Ectodermal cell (in vitro differentiated cells): ENCODE measurements at regions not wholly inside any gene's neighbourhood (a gene's known extent, or its start where the extent isn't known, plus 50 kb on each side); places are given as distances from the start of the nearest gene placed in this dataset.

ENCODE experiments used
- H3K27ac ChIP-seq: 2 replicates; pipeline ENCODE4 v1.7.0; 2013; ENCODE audit warnings: mild to moderate bottlenecking, low read depth, low read length; ENCODE audit not compliant: insufficient read depth, poor library complexity, severe bottlenecking
- H3K27me3 ChIP-seq: 2 replicates; pipeline ENCODE4 v1.7.0; 2013; ENCODE audit warnings: mild to moderate bottlenecking, low read length; ENCODE audit not compliant: insufficient read depth, control insufficient read depth, poor library complexity, severe bottlenecking
- H3K36me3 ChIP-seq: one replicate; pipeline ENCODE4 v1.7.0; 2013; ENCODE audit warnings: low read length; ENCODE audit not compliant: control insufficient read depth, insufficient read depth
- H3K4me1 ChIP-seq: one replicate; pipeline ENCODE4 v1.7.0; 2013; ENCODE audit warnings: low read length; ENCODE audit not compliant: control insufficient read depth, insufficient read depth
- H3K4me3 ChIP-seq: 2 replicates; pipeline ENCODE4 v1.7.0; 2013; ENCODE audit warnings: low read depth, low read length, control low read depth; ENCODE audit not compliant: insufficient read depth
- H3K9me3 ChIP-seq: 2 replicates; pipeline ENCODE4 v1.7.0; 2013; ENCODE audit warnings: mild to moderate bottlenecking, low read length, moderate library complexity; ENCODE audit not compliant: control insufficient read depth
- WGBS, 2 experiments: methylation state at CpG; one replicate each; pipeline ENCODE4 v1.1.7; 2013; ENCODE audit warnings: missing lambda C conversion rate in 2 of 2; 5-methylcytosine and 5-hydroxymethylcytosine counted together

- H3K27ac ChIP-seq = no peak overlapping the region
- no peaks in the 10 kb centered on the region for H3K27me3 ChIP-seq
- H3K36me3 ChIP-seq = no peaks in the 10 kb centered on the region
- H3K4me3 ChIP-seq = no peak overlapping the region
- H3K9me3 ChIP-seq = no peaks in the 10 kb centered on the region
- WGBS, 2 experiments = 70 to 88% methylated on average over 1 of the region's 1 CpG
- H3K4me1 ChIP-seq = no peaks in the 10 kb centered on the region
Observed at GRCh38 chr9:11872471-11872870, 820.7 kb upstream of the TYRP1 start.

DNA sequence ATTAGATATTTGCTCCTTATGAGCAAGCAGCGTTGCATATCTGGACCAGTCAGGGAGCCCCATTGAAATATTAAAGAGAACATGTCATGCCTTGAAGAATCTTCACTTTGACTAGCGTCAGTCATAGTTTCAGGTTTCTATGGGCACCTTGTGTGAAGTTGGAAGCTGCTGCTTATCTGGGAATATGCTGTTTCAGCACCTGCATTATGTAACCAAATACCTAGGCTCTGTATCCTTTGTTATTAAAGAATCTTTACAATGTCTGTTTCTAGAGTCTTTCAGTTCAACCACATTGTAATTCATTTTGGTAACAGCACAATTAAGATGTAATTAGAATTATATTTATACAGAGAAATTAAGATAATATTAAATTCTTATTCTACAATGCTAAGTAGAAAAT is 818.8 kb upstream of the TYRP1 start:
- no peak overlapping the region for H3K4me3 ChIP-seq
- no peaks in the 10 kb centered on the region for H3K36me3 ChIP-seq
- no peaks in the 10 kb centered on the region for H3K27me3 ChIP-seq
- WGBS, 2 experiments = 86 to 90% methylated on average over 2 of the region's 2 CpGs
- H3K27ac ChIP-seq = no peak overlapping the region
- no peaks in the 10 kb centered on the region for H3K4me1 ChIP-seq
- no peaks in the 10 kb centered on the region for H3K9me3 ChIP-seq

GRCh38 chr9:11892401-11892800 is 800.8 kb upstream of the TYRP1 start:
- Histone ChIP-seq H3K27me3 (no peaks in the 10 kb centered on the region), H3K27ac (no peak overlapping the region), H3K4me1 (no peaks in the 10 kb centered on the region), H3K36me3 (no peaks in the 10 kb centered on the region), H3K9me3 (no peaks in the 10 kb centered on the region), H3K4me3 (no peak overlapping the region)
- WGBS, 2 experiments = 100% methylated on average over 1 of the region's 1 CpG

DNA sequence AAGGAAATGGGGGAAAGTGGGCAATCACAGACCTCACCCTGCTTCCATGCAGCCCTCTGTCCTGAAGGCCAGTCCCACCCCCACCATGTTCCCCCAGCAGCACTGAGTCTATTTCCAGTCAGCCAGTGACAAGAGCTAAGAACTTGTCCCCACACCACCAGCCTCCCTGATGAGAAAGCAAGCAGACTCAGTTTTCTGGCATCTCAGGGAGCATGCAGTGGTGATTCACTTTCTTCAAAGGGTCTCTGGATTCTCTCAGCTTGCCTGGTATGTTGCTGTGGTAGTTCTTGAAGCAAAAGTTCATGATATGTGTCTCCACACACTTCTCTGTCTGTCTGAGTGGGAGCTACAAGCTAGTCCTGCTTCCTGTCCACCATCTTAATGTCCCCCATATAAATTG is 799.9 kb upstream of the TYRP1 start:
- Histone ChIP-seq H3K4me1 (no peaks in the 10 kb centered on the region), H3K27ac (no peak overlapping the region), H3K36me3 (no peaks in the 10 kb centered on the region), H3K9me3 (no peaks in the 10 kb centered on the region), H3K4me3 (no peak overlapping the region), H3K27me3 (no peaks in the 10 kb centered on the region)

DNA sequence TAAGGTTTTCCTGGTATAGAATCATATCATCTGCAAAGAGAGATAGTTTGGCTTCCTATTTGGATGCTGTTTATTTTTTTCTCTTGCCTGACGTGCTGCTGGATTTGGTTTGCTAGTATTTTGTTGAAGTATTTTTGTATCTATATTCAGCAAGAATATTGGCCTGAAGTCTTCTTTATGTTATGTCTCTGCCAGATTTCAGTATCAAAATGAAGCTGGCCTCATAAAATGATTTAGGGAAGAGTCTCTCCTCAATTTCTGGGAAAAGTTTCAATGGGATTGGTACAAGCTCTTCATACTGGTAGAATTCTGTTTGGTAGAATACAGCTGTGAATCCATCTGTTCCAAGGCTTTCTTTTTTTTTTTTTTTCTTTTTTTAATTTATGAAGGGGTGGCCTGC is 799.0 kb upstream of the TYRP1 start:
- Histone ChIP-seq H3K27ac (no peak overlapping the region), H3K4me1 (no peaks in the 10 kb centered on the region), H3K27me3 (no peaks in the 10 kb centered on the region), H3K4me3 (no peak overlapping the region), H3K36me3 (no peaks in the 10 kb centered on the region), H3K9me3 (no peaks in the 10 kb centered on the region)
- 100% methylated on average over 1 of the region's 1 CpG; no CpG with 5 or more reads in 1 of the 2 experiments for WGBS, 2 experiments

- no peaks in the 10 kb centered on the region for H3K27me3 ChIP-seq
- WGBS, 2 experiments = 92 to 100% methylated on average over 1 of the region's 1 CpG
Observed at GRCh38 chr9:11902610-11903009, 790.6 kb upstream of the TYRP1 start.

GRCh38 chr9:11915699-11916098 is 777.5 kb upstream of the TYRP1 start:
- no peak overlapping the region for H3K4me3 ChIP-seq
- no peaks in the 10 kb centered on the region for H3K27me3 ChIP-seq
- H3K4me1 ChIP-seq = no peaks in the 10 kb centered on the region
- WGBS, 2 experiments = 45 to 51% methylated on average over 2 of the region's 2 CpGs
- no peaks in the 10 kb centered on the region for H3K9me3 ChIP-seq
- no peak overlapping the region for H3K27ac ChIP-seq
- no peaks in the 10 kb centered on the region for H3K36me3 ChIP-seq

More at GRCh38 chr9:11902610-11903009, 790.6 kb upstream of the TYRP1 start:
- H3K9me3 ChIP-seq = no peaks in the 10 kb centered on the region
- no peaks in the 10 kb centered on the region for H3K36me3 ChIP-seq
- no peak overlapping the region for H3K27ac ChIP-seq
- H3K4me3 ChIP-seq = no peak overlapping the region
- no peaks in the 10 kb centered on the region for H3K4me1 ChIP-seq

DNA sequence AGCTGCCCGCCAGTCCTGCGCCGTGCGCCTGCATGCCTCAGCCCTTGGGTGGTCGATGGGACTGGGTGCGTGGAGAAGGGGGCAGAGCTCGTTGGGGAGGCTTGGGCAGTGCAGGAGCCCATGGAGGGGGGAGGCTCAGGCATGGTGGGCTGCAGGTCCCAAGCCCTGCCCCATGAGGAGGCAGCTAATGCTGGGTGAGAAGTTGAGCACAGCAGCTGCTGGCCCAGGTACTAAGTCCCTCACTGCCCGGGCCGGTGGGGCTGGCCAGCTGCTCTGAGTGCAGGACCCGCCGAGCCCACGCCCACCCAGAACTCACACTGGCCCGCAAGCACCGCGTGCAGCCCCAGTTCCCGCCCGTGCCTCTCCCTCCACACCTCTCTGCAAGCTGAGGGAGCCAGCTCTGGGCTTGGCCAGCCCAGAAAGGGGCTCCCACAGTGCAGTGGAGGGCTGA is 764.3 kb upstream of the TYRP1 start:
- Histone ChIP-seq H3K9me3 (no peaks in the 10 kb centered on the region), H3K36me3 (no peaks in the 10 kb centered on the region), H3K27ac (no peak overlapping the region), H3K27me3 (no peaks in the 10 kb centered on the region), H3K4me1 (no peaks in the 10 kb centered on the region), H3K4me3 (no peak overlapping the region)
- 94 to 95% methylated on average over 17 of the region's 17 CpGs for WGBS, 2 experiments

DNA sequence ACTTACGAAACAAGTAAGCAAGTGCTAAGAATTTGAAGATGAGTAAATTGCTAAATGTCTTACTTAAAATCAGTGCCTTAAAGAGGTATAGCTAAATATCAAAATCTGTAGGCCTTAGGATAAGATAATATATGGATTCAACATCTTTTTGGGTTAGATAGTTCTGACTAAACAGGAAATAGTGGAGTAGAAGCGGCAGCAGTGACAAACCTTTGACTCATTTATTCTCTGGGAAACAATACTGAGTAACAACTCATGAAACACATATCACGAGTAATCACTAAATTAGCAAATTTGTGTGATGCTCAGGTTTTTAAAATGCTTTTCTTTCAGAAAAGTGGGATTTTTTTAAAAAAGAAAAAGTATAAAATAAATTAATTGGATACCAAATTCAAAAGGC is 762.1 kb upstream of the TYRP1 start:
- Histone ChIP-seq H3K4me1 (no peaks in the 10 kb centered on the region), H3K27me3 (no peaks in the 10 kb centered on the region), H3K9me3 (no peaks in the 10 kb centered on the region), H3K27ac (no peak overlapping the region), H3K4me3 (no peak overlapping the region), H3K36me3 (no peaks in the 10 kb centered on the region)
- WGBS, 2 experiments = 92 to 100% methylated on average over 1 to 2 of the region's 3 CpGs

DNA sequence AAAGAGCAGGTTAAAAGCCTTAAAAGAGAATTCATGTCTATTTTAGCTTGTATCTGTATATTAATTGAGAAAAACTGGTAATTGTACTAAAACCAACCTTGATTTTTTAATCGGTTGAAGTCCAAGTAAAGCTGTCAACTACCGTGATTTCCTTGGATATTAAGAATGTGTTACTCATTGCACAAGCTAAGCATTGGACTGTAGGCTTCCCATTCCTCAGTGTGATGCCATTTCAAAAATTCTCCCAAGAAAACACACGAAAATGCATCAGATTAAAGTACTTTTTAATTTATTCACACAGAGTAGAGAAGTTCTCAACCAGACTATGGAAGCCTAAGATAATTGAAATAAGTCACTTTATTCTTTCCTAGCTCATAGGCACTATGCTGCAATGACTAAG is 761.4 kb upstream of the TYRP1 start:
- Histone ChIP-seq H3K27ac (no peak overlapping the region), H3K36me3 (no peaks in the 10 kb centered on the region), H3K4me1 (no peaks in the 10 kb centered on the region), H3K27me3 (no peaks in the 10 kb centered on the region), H3K4me3 (no peak overlapping the region), H3K9me3 (no peaks in the 10 kb centered on the region)
- 89% methylated on average over 3 of the region's 3 CpGs for WGBS, 2 experiments

DNA sequence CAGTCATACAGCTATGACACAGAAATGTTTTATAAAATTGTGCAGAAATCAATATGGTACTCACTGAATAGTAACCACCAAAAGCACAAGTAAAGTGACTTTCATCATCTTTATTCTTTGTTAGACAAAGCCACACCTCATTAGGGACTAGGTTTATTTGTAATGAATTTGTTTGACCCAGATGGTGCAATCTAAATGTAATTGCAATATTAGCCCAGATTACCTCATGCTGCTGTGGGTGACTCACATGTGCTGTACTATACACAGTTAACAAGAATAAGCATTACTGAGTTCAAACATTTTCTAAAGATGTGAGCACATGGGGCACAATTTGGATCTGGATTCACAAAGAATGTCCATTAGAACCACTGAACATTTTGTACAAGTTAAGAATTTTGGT is 759.3 kb upstream of the TYRP1 start:
- Histone ChIP-seq H3K4me3 (no peak overlapping the region), H3K27ac (no peak overlapping the region), H3K36me3 (no peaks in the 10 kb centered on the region), H3K27me3 (no peaks in the 10 kb centered on the region), H3K9me3 (no peaks in the 10 kb centered on the region), H3K4me1 (no peaks in the 10 kb centered on the region)
